ENCODE measurements at regions not wholly inside any gene's neighbourhood (a gene's known extent, or its start where the extent isn't known, plus 50 kb on each side); places are given as distances from the start of the nearest gene placed in this dataset.
A peak's percentile ranks its signal among the peaks of the same experiment; 100 is the strongest.

DNA sequence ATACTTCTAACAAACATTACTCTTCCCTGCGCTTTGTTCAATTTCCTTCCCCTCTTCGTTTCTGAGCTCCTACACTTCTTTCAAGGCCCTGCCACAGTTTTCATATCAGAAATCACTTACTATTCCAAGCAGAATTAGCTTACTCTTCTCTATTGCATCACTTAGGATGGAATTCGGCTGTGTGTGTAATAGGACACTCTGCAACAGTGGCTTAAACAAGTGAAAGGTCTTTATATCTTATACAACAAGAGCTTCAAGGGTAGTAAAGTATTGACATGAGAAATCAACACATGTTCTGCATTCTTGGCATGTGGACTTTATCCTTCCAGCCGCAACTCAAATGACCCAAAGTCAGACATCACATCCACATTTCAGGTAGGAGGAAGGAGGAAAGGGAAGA is 279.6 kb downstream of the PCDH20 start:
- H3K4me1 ChIP-seq (replicated peaks in 1 of 4; ENCODE audit: control insufficient read depth in 3 of 4, insufficient read depth in 4 of 4, low read length in 3 of 4): no peaks in the 10 kb centered on the region
- no peak overlapping the region for H3K4me2 ChIP-seq (ENCODE audit: insufficient read depth in 1 of 2, low read depth in 2 of 2, low read length in 2 of 2)
- no peak overlapping the region for H3K9ac ChIP-seq (replicated peaks in 1 of 4; ENCODE audit: extremely low read depth in 1 of 4, low read depth in 3 of 4, low read length in 3 of 4)
- H2BK12ac ChIP-seq (ENCODE audit: low read depth, low read length): no peak overlapping the region
- H3K36me3 ChIP-seq (ENCODE audit: control insufficient read depth in 2 of 4, insufficient read depth in 4 of 4, low read length in 3 of 4): no peaks in the 10 kb centered on the region
- H2BK5ac ChIP-seq (ENCODE audit: low read depth, low read length): no peak overlapping the region
- H2BK20ac ChIP-seq (ENCODE audit: low read length): no peak overlapping the region
- no peak overlapping the region for H3K14ac ChIP-seq (ENCODE audit: insufficient read length)
- no peak overlapping the region for H4K8ac ChIP-seq (ENCODE audit: extremely low read depth, insufficient read depth, low read length)
- no peaks in the 10 kb centered on the region for H3K23me2 ChIP-seq (ENCODE audit: low read depth, low read length)
- no peaks in the 10 kb centered on the region for H3K27me3 ChIP-seq (replicated peaks in 1 of 4; ENCODE audit: control insufficient read depth in 3 of 4, extremely low read depth in 1 of 4, insufficient read depth in 3 of 4, low read length in 3 of 4)
- H3K4ac ChIP-seq (replicated peaks; ENCODE audit: insufficient read length, low read depth, low read length): no peak overlapping the region
- 0 out of 2 replicates have a peak overlapping the region, but pooled peaks have one; percentile 2 for H2AFZ ChIP-seq (ENCODE audit: low read length)
- no peak overlapping the region for H3K23ac ChIP-seq (ENCODE audit: insufficient read length)
- no peak overlapping the region for H4K5ac ChIP-seq (ENCODE audit: insufficient read length, low read depth, low read length)
- no peak overlapping the region for H3K27ac ChIP-seq (ENCODE audit: low read depth, low read length)
- no peak overlapping the region for H2AK5ac ChIP-seq (ENCODE audit: low read depth, low read length)
- no peak overlapping the region for H2BK15ac ChIP-seq (ENCODE audit: low read length)
- ChIA-PET POLR2A (ENCODE audit: partially characterized antibody) (no interaction called here), CTCF (ENCODE audit: partially characterized antibody) (interaction anchor here (0.6 to 0.8 kb wide), 2 partner anchors 12 to 13 kb away, joined by 3 read pairs; no protein-coding TSS in a partner anchor)
- no peaks in the 10 kb centered on the region for H3K79me2 ChIP-seq (ENCODE audit: control insufficient read depth in 1 of 2, insufficient read depth in 2 of 2, low read length in 2 of 2)
- no peak overlapping the region for H3K4me3 ChIP-seq (ENCODE audit: extremely low read depth in 1 of 4, insufficient read depth in 2 of 4, low read depth in 3 of 4, low read length in 4 of 4)
- FAIRE-seq (no peak), DNase-seq (ENCODE audit: low read depth in 1 of 2, low spot score in 2 of 2) (no peak)
- H4K20me1 ChIP-seq (replicated peaks in 1 of 2; ENCODE audit: control insufficient read depth in 1 of 2, insufficient read depth in 2 of 2, low read length in 2 of 2): no peaks in the 10 kb centered on the region
- no peak overlapping the region for H4K91ac ChIP-seq (replicated peaks; ENCODE audit: insufficient read length, low read length)
- no peaks in the 10 kb centered on the region for H3K9me3 ChIP-seq (ENCODE audit: insufficient read depth in 2 of 2, low read depth in 1 of 2, low read length in 1 of 2)
- no peaks in the 10 kb centered on the region for H3K79me1 ChIP-seq (ENCODE audit: low read depth, low read length)
- H3K56ac ChIP-seq (replicated peaks; ENCODE audit: insufficient read length, low read depth, low read length): no peak overlapping the region
- TF ChIP-seq CEBPB (IDR thresholded peaks at IDR 0.05; ENCODE audit: low read depth, low read length): peak; percentile 37; the same call in 1 of the 2 replicates
- TF ChIP-seq, protein P1, sequence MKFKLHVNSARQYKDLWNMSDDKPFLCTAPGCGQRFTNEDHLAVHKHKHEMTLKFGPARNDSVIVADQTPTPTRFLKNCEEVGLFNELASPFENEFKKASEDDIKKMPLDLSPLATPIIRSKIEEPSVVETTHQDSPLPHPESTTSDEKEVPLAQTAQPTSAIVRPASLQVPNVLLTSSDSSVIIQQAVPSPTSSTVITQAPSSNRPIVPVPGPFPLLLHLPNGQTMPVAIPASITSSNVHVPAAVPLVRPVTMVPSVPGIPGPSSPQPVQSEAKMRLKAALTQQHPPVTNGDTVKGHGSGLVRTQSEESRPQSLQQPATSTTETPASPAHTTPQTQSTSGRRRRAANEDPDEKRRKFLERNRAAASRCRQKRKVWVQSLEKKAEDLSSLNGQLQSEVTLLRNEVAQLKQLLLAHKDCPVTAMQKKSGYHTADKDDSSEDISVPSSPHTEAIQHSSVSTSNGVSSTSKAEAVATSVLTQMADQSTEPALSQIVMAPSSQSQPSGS (IDR thresholded peaks at IDR 0.05; ENCODE audit: low read length): no peak
- 89 to 100% methylated on average over 2 to 4 of the region's 4 CpGs for WGBS, 2 experiments (ENCODE audit: extremely low coverage in 1 of 2, insufficient coverage in 1 of 2, insufficient read length in 1 of 2, insufficient replicate concordance in 2 of 2, low coverage in 1 of 2, low lambda C conversion rate in 2 of 2, missing lambda C conversion rate in 1 of 2)
- no peak overlapping the region for H2BK120ac ChIP-seq (replicated peaks; ENCODE audit: low read depth, low read length)
- H3K18ac ChIP-seq (ENCODE audit: extremely low read depth, low read length): no peak overlapping the region
